Lung (tissue), 11 donors: ENCODE measurements at regions not wholly inside any gene's neighbourhood (a gene's known extent, or its start where the extent isn't known, plus 50 kb on each side); places are given as distances from the start of the nearest gene placed in this dataset.

Experiments
- ATAC-seq: fragments of 200-7000 bp; cut with Tn5 transposase; one replicate; pipeline ENCODE4 v1.9.1; 2020; ENCODE audit warnings: moderate number of reproducible peaks; ENCODE audit not compliant: insufficient read depth, low FRiP score
- DNase-seq, 3 donors: peaks; one replicate each; pipeline ENCODE4 v3.0.0-alpha.2; 2013 to 2017
- H3K27ac ChIP-seq, 2 donors: one replicate each; pipeline ENCODE4 v1.5.1; 2013; ENCODE audit warnings: mild to moderate bottlenecking in 2 of 2, moderate library complexity in 2 of 2, control low read depth in 1 of 2, inconsistent platforms in 1 of 2, low read depth in 1 of 2, low read length in 1 of 2
- H3K27me3 ChIP-seq, 3 donors: one replicate each; pipeline ENCODE4 v1.5.1; 2013; ENCODE audit warnings: low read length in 2 of 3; ENCODE audit not compliant: control insufficient read depth in 3 of 3, insufficient read depth in 3 of 3
- H3K36me3 ChIP-seq, 4 donors: one replicate each; pipeline ENCODE4 v1.5.1; 2013; ENCODE audit warnings: low read length in 4 of 4, mild to moderate bottlenecking in 1 of 4, moderate library complexity in 1 of 4; ENCODE audit not compliant: control insufficient read depth in 4 of 4, insufficient read depth in 4 of 4
- H3K4me1 ChIP-seq, 5 donors: one replicate each; pipeline ENCODE4 v1.5.1; 2013; ENCODE audit warnings: low read length in 5 of 5, mild to moderate bottlenecking in 2 of 5, moderate library complexity in 1 of 5; ENCODE audit not compliant: control insufficient read depth in 5 of 5, insufficient read depth in 5 of 5
- H3K4me3 ChIP-seq: one replicate; pipeline ENCODE4 v1.5.1; 2013; ENCODE audit warnings: mild to moderate bottlenecking, control low read depth, moderate library complexity
- H3K9ac ChIP-seq, 2 donors: one replicate each; pipeline ENCODE4 v1.5.1; 2013; ENCODE audit warnings: low read length in 2 of 2, control low read depth in 1 of 2; ENCODE audit not compliant: insufficient read depth in 1 of 2
- H3K9me3 ChIP-seq, 4 donors: one replicate each; pipeline ENCODE4 v1.5.1; 2013; ENCODE audit warnings: low read length in 3 of 4, mild to moderate bottlenecking in 1 of 4, moderate library complexity in 1 of 4; ENCODE audit not compliant: control insufficient read depth in 4 of 4, insufficient read depth in 3 of 4
- WGBS, 2 donors: extraction: QIAGEN DNeasy Blood & Tissue Kit; methylation state at CpG; one replicate each; pipeline ENCODE4 v1.1.7; 2013; 5-methylcytosine and 5-hydroxymethylcytosine counted together
- TF ChIP-seq, protein P1 (sequence below): IDR thresholded peaks from 2 replicates; pipeline ENCODE4 v1.5.1; 2012; ENCODE audit warnings: mild to moderate bottlenecking; ENCODE audit errors: control extremely low read depth, extremely low read depth
- donor health status: control.
- donor health status: control.
- donor health status: Bipolar disorder and iron deficiency.
- donor health status: healthy.
- donor health status: DM: yes; HTN: yes; CAD: no.

DNA sequence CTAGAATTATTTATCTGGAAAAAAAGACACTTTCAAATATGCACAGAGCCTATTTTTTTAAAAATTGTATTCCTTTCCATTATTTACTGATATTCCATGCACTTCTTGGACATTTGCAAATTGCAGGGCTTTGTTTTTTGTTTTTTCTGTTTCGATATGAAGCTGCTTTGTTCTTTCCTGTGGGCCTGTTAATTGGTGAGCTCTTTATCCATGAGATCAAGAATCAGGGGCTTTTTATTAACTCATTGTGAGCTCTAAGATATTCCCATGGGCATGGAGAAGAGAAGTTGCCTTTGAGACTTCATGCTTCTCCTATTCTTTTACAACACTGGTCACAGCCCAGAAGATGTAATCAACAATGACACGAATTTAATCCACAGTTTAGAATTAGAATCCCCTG, 145.1 kb downstream of the SAMD5 start:
- no peak overlapping the region for H3K4me3 ChIP-seq
- no peaks in the 10 kb centered on the region for H3K9me3 ChIP-seq
- ATAC-seq: no peak
- TF ChIP-seq, protein P1, sequence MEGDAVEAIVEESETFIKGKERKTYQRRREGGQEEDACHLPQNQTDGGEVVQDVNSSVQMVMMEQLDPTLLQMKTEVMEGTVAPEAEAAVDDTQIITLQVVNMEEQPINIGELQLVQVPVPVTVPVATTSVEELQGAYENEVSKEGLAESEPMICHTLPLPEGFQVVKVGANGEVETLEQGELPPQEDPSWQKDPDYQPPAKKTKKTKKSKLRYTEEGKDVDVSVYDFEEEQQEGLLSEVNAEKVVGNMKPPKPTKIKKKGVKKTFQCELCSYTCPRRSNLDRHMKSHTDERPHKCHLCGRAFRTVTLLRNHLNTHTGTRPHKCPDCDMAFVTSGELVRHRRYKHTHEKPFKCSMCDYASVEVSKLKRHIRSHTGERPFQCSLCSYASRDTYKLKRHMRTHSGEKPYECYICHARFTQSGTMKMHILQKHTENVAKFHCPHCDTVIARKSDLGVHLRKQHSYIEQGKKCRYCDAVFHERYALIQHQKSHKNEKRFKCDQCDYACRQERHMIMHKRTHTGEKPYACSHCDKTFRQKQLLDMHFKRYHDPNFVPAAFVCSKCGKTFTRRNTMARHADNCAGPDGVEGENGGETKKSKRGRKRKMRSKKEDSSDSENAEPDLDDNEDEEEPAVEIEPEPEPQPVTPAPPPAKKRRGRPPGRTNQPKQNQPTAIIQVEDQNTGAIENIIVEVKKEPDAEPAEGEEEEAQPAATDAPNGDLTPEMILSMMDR: no peak
- WGBS, 2 donors: 85 to 86% methylated on average over 2 of the region's 2 CpGs
- H3K9ac ChIP-seq: no peak overlapping the region
- peaks cover 0 to 22% (median 6%) of the 10 kb centered on the region in 5 donors for H3K4me1 ChIP-seq
- no peaks in the 10 kb centered on the region for H3K36me3 ChIP-seq
- H3K27me3 ChIP-seq: no peaks in the 10 kb centered on the region
- no peak for DNase-seq
- H3K27ac ChIP-seq: no peak overlapping the region

DNA sequence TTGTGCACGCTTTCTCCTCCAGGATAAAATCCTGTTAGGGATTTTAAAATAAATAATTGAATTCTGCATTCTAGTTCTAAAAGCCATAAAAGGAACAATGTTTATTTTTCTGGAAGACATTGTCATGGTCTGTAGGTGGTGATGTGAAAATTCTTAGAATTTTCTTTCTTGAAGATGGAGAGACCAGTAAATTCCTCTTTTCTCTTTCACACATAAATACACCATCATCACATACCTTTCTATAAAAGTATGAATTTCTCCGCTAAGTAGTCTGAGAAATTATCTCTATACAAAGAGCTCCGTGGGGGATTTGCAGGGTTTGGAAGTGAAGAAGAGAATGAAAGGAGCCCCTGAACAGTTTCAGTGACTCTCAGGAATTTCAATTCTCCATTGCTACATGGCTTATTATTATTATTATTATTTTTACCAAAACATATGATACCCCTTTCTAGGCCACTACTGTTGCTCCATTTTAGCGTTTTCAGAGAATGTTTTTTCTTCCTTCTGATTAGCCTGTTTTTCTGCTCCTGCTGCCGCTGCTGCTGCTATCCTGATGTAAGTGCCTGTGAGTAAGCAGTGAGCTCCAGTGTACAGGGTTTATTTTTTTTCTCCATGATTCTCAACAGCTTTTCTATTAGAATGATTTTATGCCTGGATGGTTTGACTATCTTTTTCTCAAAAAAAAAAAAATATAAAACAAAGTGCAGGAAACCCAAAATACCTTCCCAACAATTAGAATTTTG, 145.8 kb downstream of the SAMD5 start:
- Histone ChIP-seq H3K9me3 (no peaks in the 10 kb centered on the region), H3K27me3 (no peaks in the 10 kb centered on the region), H3K36me3 (no peaks in the 10 kb centered on the region), H3K9ac (no peak overlapping the region), H3K4me3 (no peak overlapping the region), H3K27ac (no peak overlapping the region), H3K4me1 (peaks cover 0 to 18% (median 6%) of the 10 kb centered on the region in 5 donors)
- WGBS, 2 donors: 84 to 90% methylated on average over 5 of the region's 5 CpGs
- TF ChIP-seq, protein P1: no peak
- DNase-seq: no peak
- no peak for ATAC-seq

GRCh38 chr6:147660334-147661311, 152.1 kb downstream of the SAMD5 start:
- Histone ChIP-seq H3K27ac (no peak overlapping the region), H3K27me3 (no peaks in the 10 kb centered on the region), H3K36me3 (no peaks in the 10 kb centered on the region), H3K4me1 (peaks cover 0 to 3% (median 0%) of the 10 kb centered on the region in 5 donors), H3K9me3 (no peaks in the 10 kb centered on the region), H3K4me3 (no peak overlapping the region), H3K9ac (no peak overlapping the region)
- TF ChIP-seq, protein P1: no peak
- no peak for DNase-seq
- no peak for ATAC-seq
- WGBS, 2 donors: 95% methylated on average over 20 of the region's 20 CpGs
